ENCODE measurements at regions not wholly inside any gene's neighbourhood (a gene's known extent, or its start where the extent isn't known, plus 50 kb on each side); places are given as distances from the start of the nearest gene placed in this dataset.

GRCh38 chr6:169937389-169938261 lies 186.2 kb downstream of the ERMARD start:
- DNase-seq = no peak

- DNase-seq = no peak
Observed at GRCh38 chr6:169936355-169936975, 185.0 kb downstream of the ERMARD start.

GRCh38 chr6:169935861-169936260 lies 184.4 kb downstream of the ERMARD start:
- no peak for DNase-seq

GRCh38 chr6:169935348-169935718 lies 183.9 kb downstream of the ERMARD start:
- DNase-seq = no peak

- no peak for DNase-seq
Observed at GRCh38 chr6:169934699-169935347, 183.4 kb downstream of the ERMARD start.

- DNase-seq = no peak
Observed at GRCh38 chr6:169933839-169934698, 182.6 kb downstream of the ERMARD start.

GRCh38 chr6:169933251-169933821 lies 181.9 kb downstream of the ERMARD start:
- no peak for DNase-seq

GRCh38 chr6:169932491-169932890 lies 181.1 kb downstream of the ERMARD start:
- DNase-seq = no peak

- DNase-seq = no peak
Observed at GRCh38 chr6:169931261-169931660, 179.8 kb downstream of the ERMARD start.

- DNase-seq = no peak
Observed at GRCh38 chr6:169930799-169931198, 179.4 kb downstream of the ERMARD start.

GRCh38 chr6:169927711-169928110 lies 176.3 kb downstream of the ERMARD start:
- no peak for DNase-seq

- no peak for DNase-seq
Observed at GRCh38 chr6:169926617-169927417, 175.4 kb downstream of the ERMARD start.

GRCh38 chr6:169923468-169924464 lies 172.3 kb downstream of the ERMARD start:
- DNase-seq = no peak

- no peak for DNase-seq
Observed at GRCh38 chr6:169921853-169922824, 170.7 kb downstream of the ERMARD start.

- no peak for DNase-seq
Observed at GRCh38 chr6:169921217-169921616, 169.8 kb downstream of the ERMARD start.

GRCh38 chr6:169920359-169921020 lies 169.1 kb downstream of the ERMARD start:
- DNase-seq = no peak

GRCh38 chr6:169918954-169919549 lies 167.6 kb downstream of the ERMARD start:
- no peak for DNase-seq
